OCI-LY1 (cell line): ENCODE measurements at regions not wholly inside any gene's neighbourhood (a gene's known extent, or its start where the extent isn't known, plus 50 kb on each side); places are given as distances from the start of the nearest gene placed in this dataset.

Source experiments
- EZH2 ChIP-seq: fragments of 200-600 bp; sonication (generic), shearing (Covaris generic); IDR thresholded peaks from 2 replicates; pipeline ENCODE4 v1.8.0; 2017; ENCODE audit warnings: borderline replicate concordance, mixed run types, mild to moderate bottlenecking, antibody characterized with exemption, low read length, moderate library complexity, mixed read lengths
- TF ChIP-seq, protein P1 (sequence below): fragments of 200-600 bp; sonication (generic), shearing (Covaris generic); IDR thresholded peaks from 2 replicates; pipeline ENCODE4 v1.5.1; 2017; ENCODE audit warnings: mild to moderate bottlenecking, antibody characterized with exemption, low read length, moderate library complexity, mixed read lengths

GRCh38 chr14:44873536-44873935 lies 88.2 kb downstream of the KLHL28 start:
- TF ChIP-seq, protein P1, sequence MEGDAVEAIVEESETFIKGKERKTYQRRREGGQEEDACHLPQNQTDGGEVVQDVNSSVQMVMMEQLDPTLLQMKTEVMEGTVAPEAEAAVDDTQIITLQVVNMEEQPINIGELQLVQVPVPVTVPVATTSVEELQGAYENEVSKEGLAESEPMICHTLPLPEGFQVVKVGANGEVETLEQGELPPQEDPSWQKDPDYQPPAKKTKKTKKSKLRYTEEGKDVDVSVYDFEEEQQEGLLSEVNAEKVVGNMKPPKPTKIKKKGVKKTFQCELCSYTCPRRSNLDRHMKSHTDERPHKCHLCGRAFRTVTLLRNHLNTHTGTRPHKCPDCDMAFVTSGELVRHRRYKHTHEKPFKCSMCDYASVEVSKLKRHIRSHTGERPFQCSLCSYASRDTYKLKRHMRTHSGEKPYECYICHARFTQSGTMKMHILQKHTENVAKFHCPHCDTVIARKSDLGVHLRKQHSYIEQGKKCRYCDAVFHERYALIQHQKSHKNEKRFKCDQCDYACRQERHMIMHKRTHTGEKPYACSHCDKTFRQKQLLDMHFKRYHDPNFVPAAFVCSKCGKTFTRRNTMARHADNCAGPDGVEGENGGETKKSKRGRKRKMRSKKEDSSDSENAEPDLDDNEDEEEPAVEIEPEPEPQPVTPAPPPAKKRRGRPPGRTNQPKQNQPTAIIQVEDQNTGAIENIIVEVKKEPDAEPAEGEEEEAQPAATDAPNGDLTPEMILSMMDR = no peak
- TF ChIP-seq EZH2 = no peak
